GM23338 (cell line): ENCODE measurements at regions not wholly inside any gene's neighbourhood (a gene's known extent, or its start where the extent isn't known, plus 50 kb on each side); places are given as distances from the start of the nearest gene placed in this dataset.

Experiments
- CREB1 ChIP-seq: fragments of 250-450 bp; sonication (Bioruptor Pico); IDR thresholded peaks from 2 replicates; pipeline ENCODE4 v1.5.0; 2020; ENCODE audit warnings: low read depth, mild to moderate bottlenecking, moderate library complexity
- EZH2 ChIP-seq: fragments of 200-600 bp; sonication (generic); IDR thresholded peaks from one replicate; pipeline ENCODE4 v1.8.0; 2017; ENCODE audit warnings: antibody characterized with exemption, mild to moderate bottlenecking, low read depth; ENCODE audit not compliant: unreplicated experiment
- EZH2phosphoT487 ChIP-seq: fragments of 200-600 bp; sonication (generic); IDR thresholded peaks from one replicate; pipeline ENCODE4 v1.8.1; 2018; ENCODE audit warnings: antibody characterized with exemption; ENCODE audit not compliant: unreplicated experiment
- JUNB ChIP-seq: IDR thresholded peaks from one replicate; pipeline ENCODE4 v1.6.1; 2016; ENCODE audit warnings: antibody characterized with exemption; ENCODE audit not compliant: unreplicated experiment
- POLR2AphosphoS5 ChIP-seq: IDR thresholded peaks from 2 replicates; pipeline ENCODE4 v1.6.1; 2016; ENCODE audit warnings: antibody characterized with exemption, low read depth
- ZNF114 ChIP-seq: fragments of 250-450 bp; sonication (Bioruptor Pico); IDR thresholded peaks from 2 replicates; pipeline ENCODE4 v1.5.0; 2020; ENCODE audit warnings: mild to moderate bottlenecking, moderate library complexity
- TF ChIP-seq, protein P1 (sequence below), 2 experiments: fragments of 200-600 bp in 1 of 2; sonication (generic) in 1 of 2; conservative IDR thresholded peaks; 2 replicates each; pipeline versions ENCODE4 v1.5.1 to v1.6.1; 2016 to 2017; ENCODE audit warnings: antibody characterized with exemption in 2 of 2, low read depth in 2 of 2, mild to moderate bottlenecking in 2 of 2, moderate library complexity in 1 of 2
- TF ChIP-seq, protein P2 (sequence below): IDR thresholded peaks from one replicate; pipeline ENCODE4 v1.6.1; 2018; ENCODE audit warnings: antibody characterized with exemption; ENCODE audit not compliant: unreplicated experiment

DNA sequence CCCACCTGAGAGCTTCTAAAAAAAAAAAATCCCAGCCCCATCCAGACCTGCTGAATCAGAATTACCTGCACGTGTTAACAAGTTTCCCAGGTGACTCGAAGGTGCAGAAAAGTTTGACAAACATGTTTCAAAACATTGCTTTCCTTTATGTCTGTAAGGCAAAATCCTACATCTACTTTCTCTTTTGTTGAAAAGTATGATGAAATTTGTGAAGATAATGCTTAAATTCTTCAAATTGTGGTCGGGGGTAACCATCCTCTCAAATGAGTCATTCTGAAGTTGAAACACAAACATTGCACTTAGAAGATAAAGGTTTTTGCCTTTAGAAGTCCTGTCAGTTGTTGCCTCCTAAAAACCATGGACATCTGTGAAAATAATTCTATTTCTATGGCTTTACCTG is 429.7 kb downstream of the EPHA7 start:
- TF ChIP-seq, protein P1, sequence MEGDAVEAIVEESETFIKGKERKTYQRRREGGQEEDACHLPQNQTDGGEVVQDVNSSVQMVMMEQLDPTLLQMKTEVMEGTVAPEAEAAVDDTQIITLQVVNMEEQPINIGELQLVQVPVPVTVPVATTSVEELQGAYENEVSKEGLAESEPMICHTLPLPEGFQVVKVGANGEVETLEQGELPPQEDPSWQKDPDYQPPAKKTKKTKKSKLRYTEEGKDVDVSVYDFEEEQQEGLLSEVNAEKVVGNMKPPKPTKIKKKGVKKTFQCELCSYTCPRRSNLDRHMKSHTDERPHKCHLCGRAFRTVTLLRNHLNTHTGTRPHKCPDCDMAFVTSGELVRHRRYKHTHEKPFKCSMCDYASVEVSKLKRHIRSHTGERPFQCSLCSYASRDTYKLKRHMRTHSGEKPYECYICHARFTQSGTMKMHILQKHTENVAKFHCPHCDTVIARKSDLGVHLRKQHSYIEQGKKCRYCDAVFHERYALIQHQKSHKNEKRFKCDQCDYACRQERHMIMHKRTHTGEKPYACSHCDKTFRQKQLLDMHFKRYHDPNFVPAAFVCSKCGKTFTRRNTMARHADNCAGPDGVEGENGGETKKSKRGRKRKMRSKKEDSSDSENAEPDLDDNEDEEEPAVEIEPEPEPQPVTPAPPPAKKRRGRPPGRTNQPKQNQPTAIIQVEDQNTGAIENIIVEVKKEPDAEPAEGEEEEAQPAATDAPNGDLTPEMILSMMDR (conservative IDR thresholded peaks at IDR 0.05; ENCODE audit: low read depth in 2 of 2): no peak
- TF ChIP-seq EZH2 (no peak), ZNF114 (CRISPR knock-in tag) (no peak), POLR2AphosphoS5 (no peak), JUNB (no peak), EZH2phosphoT487 (no peak), CREB1 (CRISPR knock-in tag) (no peak)
- TF ChIP-seq, protein P2, sequence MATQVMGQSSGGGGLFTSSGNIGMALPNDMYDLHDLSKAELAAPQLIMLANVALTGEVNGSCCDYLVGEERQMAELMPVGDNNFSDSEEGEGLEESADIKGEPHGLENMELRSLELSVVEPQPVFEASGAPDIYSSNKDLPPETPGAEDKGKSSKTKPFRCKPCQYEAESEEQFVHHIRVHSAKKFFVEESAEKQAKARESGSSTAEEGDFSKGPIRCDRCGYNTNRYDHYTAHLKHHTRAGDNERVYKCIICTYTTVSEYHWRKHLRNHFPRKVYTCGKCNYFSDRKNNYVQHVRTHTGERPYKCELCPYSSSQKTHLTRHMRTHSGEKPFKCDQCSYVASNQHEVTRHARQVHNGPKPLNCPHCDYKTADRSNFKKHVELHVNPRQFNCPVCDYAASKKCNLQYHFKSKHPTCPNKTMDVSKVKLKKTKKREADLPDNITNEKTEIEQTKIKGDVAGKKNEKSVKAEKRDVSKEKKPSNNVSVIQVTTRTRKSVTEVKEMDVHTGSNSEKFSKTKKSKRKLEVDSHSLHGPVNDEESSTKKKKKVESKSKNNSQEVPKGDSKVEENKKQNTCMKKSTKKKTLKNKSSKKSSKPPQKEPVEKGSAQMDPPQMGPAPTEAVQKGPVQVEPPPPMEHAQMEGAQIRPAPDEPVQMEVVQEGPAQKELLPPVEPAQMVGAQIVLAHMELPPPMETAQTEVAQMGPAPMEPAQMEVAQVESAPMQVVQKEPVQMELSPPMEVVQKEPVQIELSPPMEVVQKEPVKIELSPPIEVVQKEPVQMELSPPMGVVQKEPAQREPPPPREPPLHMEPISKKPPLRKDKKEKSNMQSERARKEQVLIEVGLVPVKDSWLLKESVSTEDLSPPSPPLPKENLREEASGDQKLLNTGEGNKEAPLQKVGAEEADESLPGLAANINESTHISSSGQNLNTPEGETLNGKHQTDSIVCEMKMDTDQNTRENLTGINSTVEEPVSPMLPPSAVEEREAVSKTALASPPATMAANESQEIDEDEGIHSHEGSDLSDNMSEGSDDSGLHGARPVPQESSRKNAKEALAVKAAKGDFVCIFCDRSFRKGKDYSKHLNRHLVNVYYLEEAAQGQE: no peak
